DND-41 (cell line): ENCODE measurements at regions not wholly inside any gene's neighbourhood (a gene's known extent, or its start where the extent isn't known, plus 50 kb on each side); places are given as distances from the start of the nearest gene placed in this dataset.

Experiments used
- CTCF ChIP-seq: IDR thresholded peaks from 2 replicates; pipeline ENCODE4 v1.5.1; 2012; ENCODE audit warnings: borderline replicate concordance, low read length, moderate library complexity, mild to moderate bottlenecking; ENCODE audit not compliant: poor library complexity, severe bottlenecking; ENCODE audit errors: extremely low read depth
- EZH2 ChIP-seq: IDR thresholded peaks from 3 replicates; pipeline ENCODE4 v1.6.1; 2012; ENCODE audit warnings: borderline replicate concordance, low read depth, mild to moderate bottlenecking, moderate library complexity, low read length, inconsistent platforms; ENCODE audit not compliant: severe bottlenecking

- TF ChIP-seq CTCF (no peak), EZH2 (no peak)
Measured at GRCh38 chr9:104386013-104386412, 118.0 kb upstream of the OR13F1 start.
